Neural cell (in vitro differentiated cells): ENCODE measurements at regions not wholly inside any gene's neighbourhood (a gene's known extent, or its start where the extent isn't known, plus 50 kb on each side); places are given as distances from the start of the nearest gene placed in this dataset.

Experiments
- CTCF ChIP-seq: fragments of 450-650 bp; IDR thresholded peaks from 2 replicates; pipeline ENCODE4 v1.5.1; 2014; ENCODE audit warnings: antibody characterized with exemption, mild to moderate bottlenecking, moderate library complexity; ENCODE audit not compliant: poor library complexity, severe bottlenecking
- EP300 ChIP-seq: fragments of 450-650 bp; conservative IDR thresholded peaks from 2 replicates; pipeline ENCODE4 v1.6.1; 2014; ENCODE audit warnings: antibody characterized with exemption, mild to moderate bottlenecking, moderate library complexity; ENCODE audit not compliant: poor library complexity, severe bottlenecking
- EZH2 ChIP-seq: fragments of 200-600, 300-800 bp; shearing (Covaris generic), sonication (generic); IDR thresholded peaks from 2 replicates; pipeline ENCODE4 v1.6.1; 2014; ENCODE audit warnings: antibody characterized with exemption, low read length, borderline replicate concordance, mild to moderate bottlenecking; ENCODE audit not compliant: insufficient read depth, poor library complexity, severe bottlenecking
- POLR2AphosphoS5 ChIP-seq: IDR thresholded peaks from 2 replicates; pipeline ENCODE4 v1.6.1; 2012
- RAD21 ChIP-seq: fragments of 450-650 bp; conservative IDR thresholded peaks from 2 replicates; pipeline ENCODE4 v1.6.1; 2014; ENCODE audit warnings: antibody characterized with exemption, mild to moderate bottlenecking, moderate library complexity

DNA sequence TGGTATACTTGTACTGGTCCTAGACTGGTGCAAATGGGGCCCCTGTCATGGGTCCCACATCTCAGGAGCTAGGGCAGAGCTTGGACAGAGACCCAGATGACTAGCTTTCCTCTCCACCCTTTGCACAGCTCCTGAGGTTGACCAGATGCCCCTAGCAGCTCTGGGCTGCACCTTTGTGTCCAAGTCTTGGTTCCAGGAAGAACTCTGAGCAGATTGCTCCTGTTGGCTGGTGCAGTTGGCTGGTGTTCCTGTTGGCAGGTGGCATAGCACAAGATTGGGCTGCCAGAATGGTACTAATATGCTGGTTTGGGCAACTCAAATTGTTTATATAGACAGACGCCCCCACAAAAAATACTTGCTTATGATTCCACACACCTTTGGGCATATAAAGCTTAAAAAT is 89.4 kb upstream of the EZR start:
- TF ChIP-seq CTCF (no peak), EP300 (no peak), POLR2AphosphoS5 (no peak), EZH2 (no peak), RAD21 (no peak)
